HPDE6-E6E7 (cell line): ENCODE measurements at regions not wholly inside any gene's neighbourhood (a gene's known extent, or its start where the extent isn't known, plus 50 kb on each side); places are given as distances from the start of the nearest gene placed in this dataset.
"Not testable (repeated sequence)": the region's sequence is repeated elsewhere in the genome, so short reads cannot be mapped to it uniquely, and the experiment has no call there.

ENCODE experiments used
- DNase-seq: peaks from one replicate; pipeline ENCODE4 v3.0.0; 2011; ENCODE audit warnings: missing footprints; ENCODE audit errors: extremely low spot score

DNA sequence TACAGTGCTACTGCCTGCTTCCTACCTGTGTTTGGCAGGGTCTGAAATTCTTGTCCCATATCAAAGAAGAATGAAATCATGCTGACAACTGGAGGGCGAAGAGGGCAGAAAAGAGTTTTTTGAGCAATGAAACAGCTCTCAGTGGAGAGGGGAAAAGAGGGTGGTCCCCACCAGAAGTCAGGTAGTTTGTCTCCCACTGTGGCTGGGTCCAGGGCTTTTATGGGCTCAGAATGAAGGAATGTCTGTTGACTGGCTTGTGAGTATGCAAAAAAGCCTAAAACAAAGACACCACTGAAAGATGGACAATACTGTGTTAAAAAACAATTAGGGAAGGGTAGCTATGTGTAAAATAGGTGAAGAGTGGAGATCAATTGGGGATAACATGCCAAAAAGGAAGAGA is 115.0 kb downstream of the ADAM29 start:
- no peak for DNase-seq

DNA sequence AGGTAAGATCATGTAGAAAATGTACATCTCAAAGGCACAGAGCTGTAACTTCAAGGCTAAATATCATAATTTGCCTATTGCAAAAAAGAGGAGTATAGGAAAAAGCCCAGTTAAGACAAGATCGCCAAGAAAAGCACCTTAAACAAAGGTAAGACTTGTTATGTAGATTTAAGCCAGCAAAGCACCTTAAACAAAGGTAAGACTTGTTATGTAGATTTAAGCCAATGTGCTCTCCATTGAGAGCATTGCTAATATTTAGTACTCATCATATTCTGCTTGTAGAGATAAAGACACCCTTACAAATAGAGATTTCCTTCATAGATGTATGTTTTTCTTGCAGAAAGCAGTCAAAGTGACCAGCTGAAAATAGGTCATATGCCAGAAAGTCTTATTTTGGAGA is 115.8 kb downstream of the ADAM29 start:
- no peak for DNase-seq

DNA sequence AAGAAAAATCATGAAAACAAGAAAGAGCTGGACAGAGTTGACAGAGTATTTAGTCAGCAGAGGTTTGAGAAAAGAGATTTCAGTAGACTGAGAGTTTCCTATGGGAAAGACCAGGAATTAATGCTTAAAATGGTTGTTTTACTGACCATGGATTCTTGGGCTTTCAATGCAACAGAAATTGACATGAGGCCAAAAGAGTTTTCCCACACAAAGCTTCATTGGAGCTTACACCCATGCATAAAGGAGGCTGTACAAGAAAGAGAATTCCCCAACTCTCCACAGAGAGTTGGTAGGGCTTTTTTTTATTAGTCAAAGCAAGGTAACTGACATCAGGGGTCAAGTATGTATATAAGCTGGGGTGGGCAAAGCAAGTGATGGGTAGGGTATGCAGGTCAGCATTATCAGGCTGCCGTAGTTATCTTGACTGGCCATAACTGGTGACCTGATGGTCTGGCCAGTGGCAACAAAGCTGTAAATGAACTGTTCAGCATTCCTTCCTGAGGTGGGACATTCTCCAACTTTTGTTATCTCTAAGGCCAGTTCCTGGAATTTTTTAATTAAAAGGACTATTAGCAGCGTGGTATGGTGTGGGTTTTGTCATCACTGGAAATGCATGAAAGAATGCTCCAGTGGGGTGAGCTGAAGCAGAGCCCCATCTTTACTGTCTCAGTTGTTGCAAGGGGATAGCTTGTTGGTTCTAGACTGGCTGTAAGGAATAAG is 117.0 kb downstream of the ADAM29 start:
- DNase-seq, result no peak

DNA sequence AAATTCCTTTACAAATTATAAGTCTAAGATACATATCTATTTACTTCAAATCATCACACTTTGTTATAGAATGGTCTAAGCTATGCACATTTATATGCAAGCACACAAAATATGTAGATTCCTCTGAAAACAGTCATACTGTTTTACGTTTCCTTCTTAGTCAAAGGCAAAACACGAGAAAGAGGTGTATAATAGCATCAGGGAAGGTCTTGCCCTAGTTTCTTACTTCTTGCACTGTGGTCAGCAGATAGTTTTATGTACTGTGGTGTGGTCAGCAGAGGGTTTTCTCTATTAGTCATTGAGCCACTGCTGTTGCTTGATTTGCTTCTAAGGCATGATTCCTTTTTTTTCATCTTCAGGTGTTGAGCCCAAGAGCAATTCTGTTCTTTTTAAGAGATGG is 117.7 kb downstream of the ADAM29 start:
- DNase-seq, result no peak

DNA sequence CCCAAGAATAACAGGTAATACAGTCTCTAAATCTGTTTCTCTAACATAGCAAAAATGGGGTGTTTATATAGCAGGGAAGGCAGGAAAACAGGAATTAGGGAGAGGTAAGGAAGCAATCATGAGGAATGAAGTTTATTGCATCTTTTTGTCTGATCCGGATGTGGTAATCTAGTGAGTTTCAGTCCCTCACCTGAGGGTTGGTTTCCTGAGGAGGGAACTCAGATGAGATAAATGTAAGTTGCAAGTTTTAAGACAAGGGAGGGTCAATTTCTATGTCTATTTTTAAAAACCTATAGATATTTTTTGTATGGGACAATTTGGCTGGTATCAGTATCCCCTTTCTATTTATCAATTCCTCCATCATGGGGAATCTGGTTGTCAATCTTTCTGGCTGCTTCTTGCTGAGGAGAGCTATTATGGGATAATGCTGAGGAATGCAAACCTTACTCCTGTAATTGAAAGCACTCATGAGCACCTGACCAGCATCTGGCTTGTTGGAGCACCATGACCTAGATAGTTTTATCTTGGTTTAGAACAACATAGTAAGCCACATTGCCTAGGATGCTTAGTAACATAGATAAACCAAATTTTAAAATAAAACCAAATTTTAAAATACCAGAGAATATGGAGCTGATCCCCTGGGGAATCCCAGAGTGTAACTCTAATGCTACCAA is 130.1 kb downstream of the ADAM29 start:
- no peak for DNase-seq

DNA sequence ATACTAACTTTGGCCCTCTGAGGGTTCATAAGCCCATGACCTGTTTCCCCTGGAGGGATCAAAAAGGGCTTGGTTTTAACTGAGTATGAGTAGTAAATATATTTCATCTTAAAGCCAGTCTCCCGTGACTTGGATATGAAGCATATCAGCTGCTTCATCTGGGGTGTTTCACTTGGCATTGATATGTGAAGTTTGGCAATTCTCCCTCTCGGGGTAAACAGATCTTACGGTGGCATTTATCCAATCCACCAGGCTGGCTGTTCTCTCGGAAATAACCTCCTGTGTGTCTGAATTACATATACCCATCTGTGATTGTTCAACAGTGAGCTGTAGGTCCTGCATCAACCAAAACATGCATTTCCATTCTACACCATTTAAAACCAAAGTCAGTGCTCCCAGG is 130.7 kb downstream of the ADAM29 start:
- DNase-seq, result no peak

DNA sequence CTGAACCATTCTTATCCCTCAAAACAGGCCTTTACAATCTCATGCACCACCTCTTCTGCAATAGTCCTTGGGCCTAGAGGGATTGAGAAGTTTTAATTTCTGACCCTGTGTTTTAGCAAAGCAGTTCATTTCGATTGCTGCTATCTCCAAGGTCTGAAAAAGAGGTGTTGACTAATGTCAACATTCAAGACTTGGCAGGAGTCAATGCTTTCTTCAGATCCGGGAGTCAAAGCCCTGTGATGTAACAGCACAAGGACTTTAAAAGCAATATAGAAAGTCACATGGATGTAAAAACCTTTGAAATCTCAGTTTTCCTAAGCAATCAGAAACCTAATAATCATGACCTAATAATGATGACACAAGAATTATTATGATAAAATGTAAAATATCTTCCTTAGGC is 133.8 kb downstream of the ADAM29 start:
- DNase-seq, result no peak

DNA sequence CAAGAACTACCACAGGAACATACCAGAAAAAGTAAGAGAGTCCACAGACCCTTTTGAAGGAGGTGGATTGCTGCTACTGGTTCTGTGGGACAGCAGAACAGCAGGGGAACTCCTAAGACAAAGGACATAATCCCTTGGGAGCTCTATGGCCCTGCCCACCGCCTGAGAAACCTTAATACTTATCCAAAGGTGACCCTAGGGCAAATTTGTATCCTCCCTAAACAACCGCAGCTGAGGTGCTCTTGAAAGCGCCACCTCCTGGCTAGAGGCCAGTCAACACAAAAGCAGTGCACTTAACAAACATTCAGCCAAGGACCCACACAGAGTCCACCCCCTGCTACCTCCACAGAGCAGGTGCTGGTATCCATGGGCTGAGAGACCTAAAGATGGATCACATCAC is 136.8 kb downstream of the ADAM29 start:
- no peak for DNase-seq

DNA sequence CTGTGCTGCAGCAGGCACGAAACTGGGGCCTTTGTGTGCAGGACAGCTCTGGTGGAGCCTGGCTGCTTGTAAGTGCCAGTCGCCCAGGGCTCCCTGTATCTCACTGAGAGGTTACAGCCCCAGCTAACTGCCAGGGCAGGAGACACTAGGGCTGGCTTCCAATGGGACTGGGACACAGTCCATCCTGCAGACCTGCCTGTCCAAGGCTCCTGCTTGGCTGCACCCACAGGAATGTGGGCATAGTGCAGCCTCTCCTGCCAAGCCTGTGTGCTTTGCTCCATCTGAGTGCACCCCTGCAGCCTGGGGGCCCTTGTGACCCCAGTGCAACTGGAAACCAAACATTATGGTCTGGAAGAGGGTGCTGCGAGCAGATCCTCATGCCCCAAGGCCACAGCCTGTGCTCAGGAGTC is 144.0 kb downstream of the ADAM29 start:
- no peak for DNase-seq

DNA sequence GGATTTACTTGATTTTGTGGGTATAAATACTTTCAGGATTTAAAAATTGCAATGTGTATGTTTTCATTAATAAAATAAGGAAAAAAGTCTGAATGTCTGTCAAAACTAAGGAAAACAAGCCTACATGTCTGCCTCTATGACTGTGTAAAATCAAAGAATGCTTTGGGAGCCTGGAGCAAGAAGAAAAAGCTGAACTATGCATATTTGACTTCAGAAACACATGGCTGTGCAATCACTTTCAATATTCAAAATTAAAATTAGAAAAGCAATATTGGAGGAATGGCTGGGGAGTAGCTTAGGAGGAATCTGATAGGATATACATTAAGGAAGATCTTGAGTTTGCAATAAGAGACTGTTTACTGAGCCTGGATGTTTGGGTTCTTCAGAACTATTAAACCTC is 147.1 kb downstream of the ADAM29 start:
- DNase-seq, result no peak

DNA sequence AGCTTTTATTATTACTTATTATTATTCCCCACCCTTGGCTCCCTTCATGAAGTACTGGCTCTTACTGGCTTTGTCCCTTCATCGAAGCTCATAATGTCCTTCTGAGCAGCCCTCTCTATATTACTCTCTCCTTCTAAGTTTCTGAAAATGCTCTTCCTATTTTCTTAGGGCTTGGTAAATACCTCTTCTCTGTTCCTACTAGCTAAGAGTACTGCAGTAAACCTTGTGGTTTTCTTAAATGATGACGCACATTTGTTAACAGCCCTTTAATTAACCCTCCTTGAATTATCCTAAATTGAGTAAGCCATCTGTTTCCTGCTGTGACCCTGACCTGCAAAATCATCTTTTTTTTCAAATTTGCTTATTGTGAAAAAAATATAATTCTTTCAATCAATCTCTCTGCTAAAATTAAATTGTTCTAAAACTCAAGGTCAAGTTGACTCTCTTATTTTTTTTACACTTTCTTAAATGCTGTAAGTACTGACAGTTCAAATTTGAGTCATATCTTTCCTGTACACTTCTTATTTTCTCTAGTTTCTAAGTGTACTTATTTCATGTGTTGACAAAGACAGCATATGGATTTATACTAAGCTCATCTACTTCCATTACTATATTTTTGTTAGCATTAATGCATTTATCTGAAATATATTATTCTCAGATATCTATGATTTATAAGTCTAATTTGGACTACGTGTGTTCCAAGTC is 148.9 kb downstream of the ADAM29 start:
- no peak for DNase-seq

DNA sequence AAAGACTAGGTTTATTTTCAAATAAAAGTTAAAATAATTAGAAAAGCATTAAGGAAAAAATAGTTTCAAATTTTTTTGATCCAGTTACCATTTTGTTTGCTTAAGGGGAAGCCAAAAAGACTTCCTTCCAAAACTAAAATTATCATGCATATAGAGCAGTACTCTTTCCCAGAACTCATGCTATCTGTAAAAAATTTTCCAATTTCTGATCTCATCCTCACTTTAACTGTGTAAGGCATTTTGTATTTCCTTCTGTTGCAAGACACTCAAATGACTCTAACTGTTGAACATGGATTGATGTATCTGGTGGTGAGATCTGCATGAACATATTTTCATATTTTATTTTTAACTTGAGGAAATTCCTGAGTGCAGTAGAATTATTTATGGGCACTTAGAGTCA is 150.1 kb downstream of the ADAM29 start:
- DNase-seq, result no peak

DNA sequence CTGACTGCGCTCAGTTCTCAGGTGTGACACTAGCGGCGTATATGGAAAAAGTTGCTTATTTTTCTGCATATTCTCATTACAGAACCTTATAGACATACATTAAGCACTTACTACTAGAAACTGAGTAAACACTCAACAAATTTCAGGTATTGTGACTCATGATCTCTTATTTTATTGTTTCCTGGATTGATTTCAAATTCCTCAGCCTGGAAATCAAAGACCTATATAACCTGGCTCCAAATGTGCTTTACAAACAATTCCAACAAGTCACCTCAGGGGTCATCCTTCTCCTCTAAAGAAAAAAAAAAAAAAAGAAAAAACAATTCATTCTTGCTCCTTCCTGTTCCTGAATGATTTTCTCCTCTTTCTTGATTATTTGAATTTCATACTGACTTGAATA is 152.3 kb downstream of the ADAM29 start:
- DNase-seq, result no peak

DNA sequence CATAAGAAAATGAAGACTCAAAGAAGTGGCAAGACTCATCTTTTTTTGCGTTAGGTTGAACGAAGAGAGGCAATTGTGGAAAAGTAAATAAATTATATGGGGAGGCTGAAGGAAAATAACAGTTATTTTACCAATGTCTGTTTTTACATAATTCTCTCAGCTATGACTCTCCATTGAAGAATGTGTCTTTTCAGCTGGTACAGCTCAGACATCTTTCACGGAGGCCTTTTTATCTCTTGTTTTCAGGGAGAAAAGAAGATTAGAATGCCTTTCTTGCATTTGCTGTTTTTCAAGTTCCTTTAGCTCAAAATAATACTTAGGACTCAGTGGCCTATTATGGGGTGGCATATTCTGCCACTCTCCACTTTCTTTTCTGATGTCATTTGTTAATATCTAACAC is 153.0 kb downstream of the ADAM29 start:
- DNase-seq, result no peak

DNA sequence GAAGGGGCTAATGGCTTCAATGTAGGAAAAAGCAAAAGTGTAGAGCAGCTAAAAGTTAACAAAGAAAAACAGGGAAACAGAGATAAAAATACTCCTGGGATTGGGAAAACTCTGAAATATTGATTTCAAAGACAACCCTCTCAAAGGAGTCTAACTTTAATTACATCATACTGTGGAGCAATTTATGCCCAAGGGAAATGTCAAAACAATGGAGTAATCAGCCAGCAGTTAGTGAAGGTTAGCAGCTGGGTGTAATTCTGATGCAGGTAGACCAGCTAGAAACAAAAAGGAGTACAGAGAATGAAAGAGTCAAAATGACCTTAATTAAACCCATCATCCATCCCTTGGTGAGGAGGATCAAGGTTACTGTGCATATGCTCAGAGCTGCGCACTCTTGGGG is 169.0 kb downstream of the ADAM29 start:
- DNase-seq, result no peak

DNA sequence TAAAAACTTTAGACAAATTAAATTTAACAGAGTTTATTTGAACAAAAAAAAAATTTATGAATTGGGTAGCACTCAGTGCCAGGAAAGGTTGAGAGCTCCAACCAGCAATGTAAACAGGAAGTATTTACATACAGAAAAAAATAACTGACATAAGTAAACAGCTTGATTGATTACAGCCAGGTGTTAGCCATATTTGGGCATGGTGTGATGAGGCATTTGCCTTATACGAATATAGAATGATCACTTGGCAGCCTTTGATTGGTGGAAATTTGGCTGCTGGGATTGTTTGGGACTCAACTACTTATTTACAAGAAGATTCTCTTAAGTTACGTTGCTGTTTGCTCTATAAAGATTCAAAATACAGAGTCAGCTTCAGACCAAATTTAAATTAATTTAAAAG is 172.0 kb downstream of the ADAM29 start:
- DNase-seq, result no peak

DNA sequence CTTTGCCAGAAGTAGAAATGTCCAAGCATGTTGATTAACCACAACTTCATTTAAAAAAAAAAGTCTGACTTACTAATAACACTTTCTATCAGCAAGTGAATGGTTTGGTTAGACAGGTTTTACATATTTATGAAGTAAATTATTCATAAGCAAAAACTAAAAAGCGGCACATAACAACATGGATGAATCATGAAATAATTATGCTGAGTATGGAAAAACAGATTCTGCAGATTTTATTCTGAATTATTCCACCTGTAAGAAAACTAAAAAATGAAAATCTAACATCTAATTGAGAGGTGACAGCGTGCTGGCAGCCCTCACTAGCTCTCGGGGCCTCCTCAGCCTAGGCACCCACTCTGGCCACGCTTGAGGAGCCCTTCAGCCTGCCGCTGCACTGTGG is 173.5 kb downstream of the ADAM29 start:
- no peak for DNase-seq

DNA sequence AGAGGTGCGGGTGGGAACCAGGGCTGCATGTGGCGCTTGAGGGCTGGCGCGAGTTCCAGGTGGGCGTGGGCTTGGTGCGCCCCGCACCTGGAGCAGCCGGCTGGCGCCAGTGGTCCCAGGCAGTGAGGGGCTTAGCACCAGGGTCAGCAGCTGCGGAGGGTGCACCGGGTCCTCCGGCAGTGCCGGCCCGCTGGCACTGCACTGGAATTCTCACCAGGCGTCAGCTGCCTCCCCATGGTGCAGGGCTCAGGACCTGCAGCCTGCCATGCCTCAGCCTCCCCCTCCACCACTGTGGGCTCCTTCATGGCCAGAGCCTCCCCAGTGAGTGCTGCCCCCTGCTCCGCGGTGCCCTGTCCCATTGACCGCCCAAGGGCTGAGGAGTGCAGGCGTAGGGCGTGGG is 174.0 kb downstream of the ADAM29 start:
- DNase-seq, result no peak

DNA sequence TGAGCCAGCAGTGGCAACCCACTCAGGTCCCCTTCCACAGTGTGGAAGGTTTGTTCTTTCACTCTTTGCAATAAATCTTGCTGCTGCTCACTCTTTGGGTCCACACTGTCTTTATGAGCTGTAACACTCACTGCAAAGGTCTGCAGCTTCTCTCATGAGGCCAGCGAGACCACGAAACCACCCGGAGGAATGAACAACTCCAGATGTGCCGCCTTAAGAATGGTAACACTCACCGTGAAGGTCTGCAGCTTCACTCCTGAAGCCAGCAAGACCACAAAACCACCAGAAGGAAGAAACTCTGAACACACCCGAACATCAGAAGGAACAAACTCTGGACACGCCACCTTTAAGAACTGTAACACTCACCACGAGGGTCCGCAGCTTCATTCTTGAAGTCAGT is 174.9 kb downstream of the ADAM29 start:
- DNase-seq, result not testable (repeated sequence)

DNA sequence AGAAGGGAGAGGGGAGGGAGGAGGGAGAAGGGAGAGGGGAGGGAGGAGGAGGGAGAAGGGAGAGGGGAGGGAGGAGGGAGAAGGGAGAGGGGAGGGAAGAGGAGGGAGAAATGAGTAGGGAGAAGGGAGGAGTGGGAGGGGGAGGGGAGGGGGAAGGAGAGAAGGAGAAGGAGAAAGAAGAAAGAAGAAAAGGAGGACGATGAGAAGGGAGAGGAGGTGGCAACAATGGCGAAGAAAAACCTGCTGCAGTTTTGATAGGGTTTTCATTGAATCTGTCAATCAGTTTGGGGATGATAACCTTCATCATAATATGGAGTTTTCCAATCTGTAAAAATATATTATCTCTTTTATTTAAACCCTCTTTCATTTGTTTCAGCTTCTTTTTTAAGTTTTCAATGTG is 185.2 kb downstream of the ADAM29 start:
- no peak for DNase-seq

DNA sequence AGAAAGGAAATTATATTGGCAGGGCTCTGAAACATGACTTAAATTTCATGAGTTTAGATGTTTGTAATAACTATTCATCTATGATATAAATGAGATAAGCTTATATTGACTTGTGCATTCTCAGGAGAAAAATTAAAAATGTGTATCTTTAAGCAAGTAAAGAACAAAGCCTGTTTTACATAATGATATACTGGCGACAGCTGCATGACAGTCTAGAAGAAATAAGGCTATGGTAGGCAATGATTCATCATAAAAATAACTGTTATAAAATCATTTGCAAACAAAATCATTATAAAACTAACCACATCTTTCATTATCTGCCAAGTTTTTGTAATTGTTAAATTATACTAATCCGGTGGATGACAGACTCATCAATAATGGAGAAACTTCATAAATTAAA is 188.1 kb downstream of the ADAM29 start:
- no peak for DNase-seq

DNA sequence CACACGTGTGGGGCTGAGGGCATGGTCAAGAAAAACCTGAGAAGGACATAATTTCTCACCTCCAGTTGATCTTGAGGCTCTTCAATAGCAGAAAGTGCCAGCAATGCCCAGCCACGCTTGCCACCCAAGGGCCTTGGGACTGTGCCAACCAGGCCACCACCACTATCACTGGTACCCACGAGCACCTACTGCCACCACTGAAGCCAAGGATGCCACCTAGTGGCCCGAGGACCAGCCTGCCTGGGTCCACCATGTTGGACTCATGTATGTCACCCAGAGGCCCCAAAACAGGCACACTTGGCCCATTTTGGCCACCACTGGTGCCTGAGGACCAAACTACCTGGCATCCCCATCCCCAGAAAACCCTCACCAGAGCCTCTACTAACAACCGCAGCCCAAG is 191.8 kb downstream of the ADAM29 start:
- no peak for DNase-seq

DNA sequence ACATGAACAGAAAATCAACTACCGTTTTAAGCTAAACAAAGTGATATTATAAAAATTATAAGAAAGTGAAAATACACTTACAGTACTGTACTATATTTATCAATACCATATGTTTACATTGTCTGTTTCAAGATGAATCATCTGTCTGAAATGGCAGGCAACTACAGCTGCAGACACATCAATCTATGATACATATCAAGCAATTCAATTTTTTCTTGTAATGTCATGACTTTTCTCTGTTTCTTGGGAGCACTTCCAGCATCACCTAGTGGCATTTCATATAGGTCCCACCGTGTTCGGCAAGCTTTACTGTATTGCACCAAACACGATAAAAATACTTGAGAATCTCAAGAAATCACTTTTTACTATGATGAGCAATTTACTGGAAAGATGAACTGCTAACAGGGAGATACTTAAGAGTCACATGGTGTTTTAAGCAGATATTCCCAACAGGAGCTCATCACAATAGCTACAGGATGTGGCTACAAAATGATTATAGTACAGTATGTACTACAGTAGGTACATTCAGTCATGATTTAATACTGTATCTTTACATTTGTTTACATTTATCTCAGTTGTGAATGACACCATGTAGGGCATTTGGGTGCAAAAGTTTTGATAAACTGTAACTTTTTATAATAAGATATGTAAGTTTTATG is 207.4 kb downstream of the ADAM29 start:
- DNase-seq, result no peak
